Endodermal cell (in vitro differentiated cells): ENCODE measurements at regions not wholly inside any gene's neighbourhood (a gene's known extent, or its start where the extent isn't known, plus 50 kb on each side); places are given as distances from the start of the nearest gene placed in this dataset.

ENCODE experiments used
- DNase-seq: peaks from one replicate; pipeline ENCODE4 v3.0.0-alpha.2; 2017
- H3K27ac ChIP-seq: 2 replicates; pipeline ENCODE4 v1.5.1; 2013; ENCODE audit warnings: mild to moderate bottlenecking, low read depth, low read length, moderate library complexity
- H3K27me3 ChIP-seq: 2 replicates; pipeline ENCODE4 v1.6.1; 2013; ENCODE audit warnings: mild to moderate bottlenecking, low read length, moderate library complexity; ENCODE audit not compliant: insufficient read depth, control insufficient read depth, poor library complexity, severe bottlenecking
- H3K36me3 ChIP-seq: 2 replicates; pipeline ENCODE4 v1.7.0; 2013; ENCODE audit warnings: mild to moderate bottlenecking, low read length, moderate library complexity; ENCODE audit not compliant: control insufficient read depth, insufficient read depth
- H3K4me1 ChIP-seq: one replicate; pipeline ENCODE4 v1.7.0; 2013; ENCODE audit warnings: low read length; ENCODE audit not compliant: control insufficient read depth, insufficient read depth
- H3K4me3 ChIP-seq: 2 replicates; pipeline ENCODE4 v1.5.1; 2013; ENCODE audit warnings: mild to moderate bottlenecking, low read length, moderate library complexity
- H3K9ac ChIP-seq: 2 replicates; pipeline ENCODE4 v1.6.1; 2013; ENCODE audit warnings: mild to moderate bottlenecking, low read length, moderate library complexity; ENCODE audit not compliant: poor library complexity, severe bottlenecking; ENCODE audit errors: extremely low read depth
- H3K9me3 ChIP-seq: 2 replicates; pipeline ENCODE4 v1.6.1; 2013; ENCODE audit warnings: mild to moderate bottlenecking, low read length, moderate library complexity; ENCODE audit not compliant: control insufficient read depth
- H3K27ac Mint-ChIP-seq: 2 replicates; pipeline ENCODE4 v1.8.0; 2020; ENCODE audit warnings: mixed read lengths
- H3K27me3 Mint-ChIP-seq: 2 replicates; pipeline ENCODE4 v1.8.0; 2021; ENCODE audit warnings: mild to moderate bottlenecking, mixed read lengths; ENCODE audit not compliant: insufficient read depth
- H3K36me3 Mint-ChIP-seq: 2 replicates; pipeline ENCODE4 v1.8.0; 2020; ENCODE audit warnings: low read depth, mixed read lengths
- H3K4me1 Mint-ChIP-seq: 2 replicates; pipeline ENCODE4 v1.8.0; 2020; ENCODE audit warnings: mixed read lengths
- H3K4me3 Mint-ChIP-seq: 2 replicates; pipeline ENCODE4 v1.8.0; 2020; ENCODE audit warnings: mild to moderate bottlenecking, moderate library complexity, mixed read lengths
- H3K9me3 Mint-ChIP-seq: 2 replicates; pipeline ENCODE4 v1.8.0; 2020; ENCODE audit warnings: mild to moderate bottlenecking, mixed read lengths
- CTCF ChIP-seq: fragments of 200-600 bp; sonication (generic); conservative IDR thresholded peaks from 2 replicates; pipeline ENCODE4 v1.5.0; 2021; ENCODE audit warnings: antibody characterized with exemption, mild to moderate bottlenecking
- WGBS, 2 experiments: methylation state at CpG; one replicate each; pipeline versions ENCODE4 v1.1.5 to v1.1.7; 2013; ENCODE audit warnings: missing lambda C conversion rate in 2 of 2, mixed read lengths in 1 of 2; ENCODE audit not compliant: insufficient coverage in 1 of 2, insufficient read length in 1 of 2; 5-methylcytosine and 5-hydroxymethylcytosine counted together

GRCh38 chr13:85441364-85441763, 357.9 kb downstream of the SLITRK6 start:
- Mint-ChIP-seq H3K27ac (no peak overlapping the region), H3K4me1 (peaks cover 2% of the 10 kb centered on the region), H3K9me3 (no peaks in the 10 kb centered on the region), H3K27me3 (no peaks in the 10 kb centered on the region), H3K36me3 (no peaks in the 10 kb centered on the region), H3K4me3 (no peak overlapping the region)
- no peaks in the 10 kb centered on the region for H3K27me3 ChIP-seq
- no peak for TF ChIP-seq CTCF
- no peaks in the 10 kb centered on the region for H3K36me3 ChIP-seq
- H3K4me1 ChIP-seq, result no peaks in the 10 kb centered on the region
- 94 to 98% methylated on average over 9 to 12 of the region's 12 CpGs for WGBS, 2 experiments
- DNase-seq, result no peak
- no peak overlapping the region for H3K4me3 ChIP-seq
- H3K9ac ChIP-seq, result no peak overlapping the region
- no peaks in the 10 kb centered on the region for H3K9me3 ChIP-seq
- H3K27ac ChIP-seq, result no peak overlapping the region

- Histone ChIP-seq H3K4me3 (no peak overlapping the region), H3K27ac (no peak overlapping the region), H3K36me3 (no peaks in the 10 kb centered on the region), H3K9ac (no peak overlapping the region), H3K27me3 (no peaks in the 10 kb centered on the region), H3K9me3 (no peaks in the 10 kb centered on the region), H3K4me1 (no peaks in the 10 kb centered on the region)
- no peak overlapping the region for H3K27ac Mint-ChIP-seq
- H3K27me3 Mint-ChIP-seq, result no peaks in the 10 kb centered on the region
- H3K4me1 Mint-ChIP-seq, result peaks cover 2% of the 10 kb centered on the region
- no peaks in the 10 kb centered on the region for H3K9me3 Mint-ChIP-seq
- TF ChIP-seq CTCF, result no peak
- 100% methylated on average over 1 of the region's 1 CpG; no CpG with 5 or more reads in 1 of the 2 experiments for WGBS, 2 experiments
- H3K36me3 Mint-ChIP-seq, result no peaks in the 10 kb centered on the region
- DNase-seq, result no peak
- no peak overlapping the region for H3K4me3 Mint-ChIP-seq
These were observed 363.2 kb downstream of the SLITRK6 start for GRCh38 chr13:85436029-85436428.

- Histone ChIP-seq H3K27me3 (no peaks in the 10 kb centered on the region), H3K4me1 (no peaks in the 10 kb centered on the region), H3K9ac (no peak overlapping the region), H3K9me3 (no peaks in the 10 kb centered on the region), H3K27ac (no peak overlapping the region), H3K36me3 (no peaks in the 10 kb centered on the region), H3K4me3 (no peak overlapping the region)
- DNase-seq, result no peak
- no peaks in the 10 kb centered on the region for H3K9me3 Mint-ChIP-seq
- peaks cover 2% of the 10 kb centered on the region for H3K4me1 Mint-ChIP-seq
- H3K4me3 Mint-ChIP-seq, result no peak overlapping the region
- H3K36me3 Mint-ChIP-seq, result no peaks in the 10 kb centered on the region
- no peak overlapping the region for H3K27ac Mint-ChIP-seq
- no peaks in the 10 kb centered on the region for H3K27me3 Mint-ChIP-seq
- no peak for TF ChIP-seq CTCF
These were observed 364.3 kb downstream of the SLITRK6 start for GRCh38 chr13:85434927-85435326.
